Keratinocyte (primary cell): ENCODE measurements at regions not wholly inside any gene's neighbourhood (a gene's known extent, or its start where the extent isn't known, plus 50 kb on each side); places are given as distances from the start of the nearest gene placed in this dataset.

Experiments used
- DNase-seq: peaks from one replicate; pipeline ENCODE4 v3.0.0-alpha.2; 2011; ENCODE audit warnings: low read depth, missing footprints, low spot score
- FAIRE-seq: peaks from 2 replicates; lab custom pipeline; 2011; peaks lifted over from hg19 to GRCh38; lab: Jason Lieb, UNC
- H2AFZ ChIP-seq: 2 replicates; pipeline ENCODE4 v1.6.0; 2012; ENCODE audit warnings: low read length, control low read depth, inconsistent platforms; ENCODE audit not compliant: control insufficient read depth
- H3K27ac ChIP-seq: 2 replicates; pipeline ENCODE4 v1.5.1; 2011; ENCODE audit warnings: low read length; ENCODE audit not compliant: control insufficient read depth, insufficient read depth
- H3K27me3 ChIP-seq: 3 replicates; pipeline ENCODE4 v1.6.0; 2011; ENCODE audit warnings: low read length; ENCODE audit not compliant: control insufficient read depth, insufficient read depth; ENCODE audit errors: extremely low read depth
- H3K36me3 ChIP-seq, 2 experiments: 2 replicates in 1 of 2; 3 replicates in 1 of 2; pipeline ENCODE4 v1.5.1; 2011; ENCODE audit warnings: low read length in 2 of 2, mild to moderate bottlenecking in 1 of 2; ENCODE audit not compliant: control insufficient read depth in 2 of 2, insufficient read depth in 2 of 2; ENCODE audit errors: extremely low read depth in 1 of 2
- H3K4me1 ChIP-seq: 3 replicates; pipeline ENCODE4 v1.5.1; 2011; ENCODE audit warnings: low read length; ENCODE audit not compliant: control insufficient read depth, insufficient read depth; ENCODE audit errors: extremely low read depth
- H3K4me2 ChIP-seq: 3 replicates; pipeline ENCODE4 v1.6.0; 2011; ENCODE audit warnings: low read depth, low read length; ENCODE audit not compliant: control insufficient read depth, insufficient read depth; ENCODE audit errors: extremely low read depth
- H3K4me3 ChIP-seq, 3 experiments: fragments of 200-600 bp in 1 of 3; sonication (generic) in 1 of 3; 2 replicates in 2 of 3; 3 replicates in 1 of 3; pipeline ENCODE4 v1.5.1; 2011 to 2016; ENCODE audit warnings: low read length in 3 of 3, mild to moderate bottlenecking in 3 of 3, control low read depth in 2 of 3, inconsistent platforms in 1 of 3, low read depth in 1 of 3, mixed read lengths in 1 of 3, mixed run types in 1 of 3, moderate library complexity in 1 of 3; ENCODE audit not compliant: control insufficient read depth in 2 of 3, insufficient read depth in 2 of 3; ENCODE audit errors: extremely low read depth in 1 of 3
- H3K79me2 ChIP-seq: 2 replicates; pipeline ENCODE4 v1.6.0; 2012; ENCODE audit warnings: low read length; ENCODE audit not compliant: control insufficient read depth, insufficient read depth
- H3K9ac ChIP-seq: 3 replicates; pipeline ENCODE4 v1.6.0; 2011; ENCODE audit warnings: low read length; ENCODE audit not compliant: control insufficient read depth, insufficient read depth; ENCODE audit errors: extremely low read depth
- H3K9me1 ChIP-seq: 3 replicates; pipeline ENCODE4 v1.6.0; 2011; ENCODE audit warnings: low read length; ENCODE audit not compliant: control insufficient read depth, insufficient read depth; ENCODE audit errors: extremely low read depth
- H3K9me3 ChIP-seq: 2 replicates; pipeline ENCODE4 v1.5.1; 2012; ENCODE audit warnings: low read depth, low read length; ENCODE audit not compliant: control insufficient read depth
- H4K20me1 ChIP-seq: 3 replicates; pipeline ENCODE4 v1.6.0; 2011; ENCODE audit warnings: low read length; ENCODE audit not compliant: control insufficient read depth, insufficient read depth; ENCODE audit errors: extremely low read depth
- EZH2 ChIP-seq: IDR thresholded peaks from one replicate; pipeline ENCODE4 v1.6.1; 2012; ENCODE audit warnings: inconsistent platforms, mild to moderate bottlenecking, low read length, moderate library complexity
- dilution Hi-C: fragments of 300-500 bp; cut with MboI; formaldehyde crosslinking; loops from one replicate; pipeline ENCODE4 v1.7.0; 2020; ENCODE audit warnings: low sequenced_read_pairs; ENCODE audit not compliant: extremely low pct_ligation_motif_present
- TF ChIP-seq, protein P1 (sequence below), 3 experiments: IDR thresholded peaks in 1 of 3; conservative IDR thresholded peaks in 1 of 3; optimal IDR thresholded peaks in 1 of 3; 2 replicates in 2 of 3; 3 replicates in 1 of 3; pipeline versions ENCODE3 to v1.5.1; 2011; ENCODE audit warnings: low read length in 3 of 3, mild to moderate bottlenecking in 3 of 3, moderate library complexity in 2 of 3, control low read depth in 1 of 3, inconsistent platforms in 1 of 3; ENCODE audit not compliant: insufficient read depth in 2 of 3; ENCODE audit errors: extremely low read depth in 1 of 3

- dilution Hi-C loops, result no loop called here
- no peaks in the 10 kb centered on the region for H3K9me1 ChIP-seq
Observed at GRCh38 chr2:8215982-8216381, 465.9 kb upstream of the ID2 start.

DNA sequence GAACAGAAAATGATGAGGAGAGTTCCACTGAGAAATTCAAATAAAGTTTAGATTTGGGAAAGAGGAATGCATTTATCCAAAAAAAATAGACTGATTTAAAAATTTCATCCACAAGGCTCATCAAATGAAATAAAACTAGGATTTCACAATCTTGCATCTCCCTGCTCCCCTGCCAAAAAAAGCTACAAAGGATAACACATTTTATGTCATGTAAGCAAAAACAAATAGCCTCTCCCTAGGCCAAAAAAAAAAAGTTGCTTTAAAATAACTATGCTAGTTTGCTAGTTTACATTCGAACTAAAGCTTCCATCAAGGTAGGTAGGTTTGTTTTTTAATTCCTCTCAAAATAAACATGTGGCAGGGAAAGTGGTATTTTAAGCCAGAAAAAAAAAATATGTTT, 465.5 kb upstream of the ID2 start:
- H3K9me1 ChIP-seq, result no peaks in the 10 kb centered on the region
- H3K36me3 ChIP-seq, result no peaks in the 10 kb centered on the region
- no peak overlapping the region for H3K27ac ChIP-seq
- H3K4me1 ChIP-seq, result no peaks in the 10 kb centered on the region
- dilution Hi-C loops, result no loop called here
- H3K27me3 ChIP-seq, result no peaks in the 10 kb centered on the region
- no peak overlapping the region for H2AFZ ChIP-seq
- H3K9ac ChIP-seq, result no peak overlapping the region
- no peaks in the 10 kb centered on the region for H4K20me1 ChIP-seq
- no peak overlapping the region for H3K4me3 ChIP-seq
- TF ChIP-seq EZH2, result no peak
- TF ChIP-seq, protein P1, sequence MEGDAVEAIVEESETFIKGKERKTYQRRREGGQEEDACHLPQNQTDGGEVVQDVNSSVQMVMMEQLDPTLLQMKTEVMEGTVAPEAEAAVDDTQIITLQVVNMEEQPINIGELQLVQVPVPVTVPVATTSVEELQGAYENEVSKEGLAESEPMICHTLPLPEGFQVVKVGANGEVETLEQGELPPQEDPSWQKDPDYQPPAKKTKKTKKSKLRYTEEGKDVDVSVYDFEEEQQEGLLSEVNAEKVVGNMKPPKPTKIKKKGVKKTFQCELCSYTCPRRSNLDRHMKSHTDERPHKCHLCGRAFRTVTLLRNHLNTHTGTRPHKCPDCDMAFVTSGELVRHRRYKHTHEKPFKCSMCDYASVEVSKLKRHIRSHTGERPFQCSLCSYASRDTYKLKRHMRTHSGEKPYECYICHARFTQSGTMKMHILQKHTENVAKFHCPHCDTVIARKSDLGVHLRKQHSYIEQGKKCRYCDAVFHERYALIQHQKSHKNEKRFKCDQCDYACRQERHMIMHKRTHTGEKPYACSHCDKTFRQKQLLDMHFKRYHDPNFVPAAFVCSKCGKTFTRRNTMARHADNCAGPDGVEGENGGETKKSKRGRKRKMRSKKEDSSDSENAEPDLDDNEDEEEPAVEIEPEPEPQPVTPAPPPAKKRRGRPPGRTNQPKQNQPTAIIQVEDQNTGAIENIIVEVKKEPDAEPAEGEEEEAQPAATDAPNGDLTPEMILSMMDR (optimal IDR thresholded peaks at IDR 0.05 in 1 of 3, IDR thresholded peaks at IDR 0.05 in 1 of 3, conservative IDR thresholded peaks at IDR 0.05 in 1 of 3; ENCODE audit: extremely low read depth in 1 of 3, insufficient read depth in 2 of 3, low read length in 3 of 3), result no peak
- H3K9me3 ChIP-seq, result no peaks in the 10 kb centered on the region
- FAIRE-seq (no peak), DNase-seq (no peak)
- no peak overlapping the region for H3K4me2 ChIP-seq
- no peaks in the 10 kb centered on the region for H3K79me2 ChIP-seq

More at GRCh38 chr2:8215982-8216381, 465.9 kb upstream of the ID2 start:
- H4K20me1 ChIP-seq, result no peaks in the 10 kb centered on the region
- H3K9me3 ChIP-seq, result no peaks in the 10 kb centered on the region
- no peak overlapping the region for H3K4me2 ChIP-seq
- no peak overlapping the region for H2AFZ ChIP-seq
- no peak overlapping the region for H3K4me3 ChIP-seq
- FAIRE-seq (no peak), DNase-seq (no peak)
- H3K4me1 ChIP-seq, result no peaks in the 10 kb centered on the region
- TF ChIP-seq, protein P1 (optimal IDR thresholded peaks at IDR 0.05 in 1 of 3, IDR thresholded peaks at IDR 0.05 in 1 of 3, conservative IDR thresholded peaks at IDR 0.05 in 1 of 3; ENCODE audit: extremely low read depth in 1 of 3, insufficient read depth in 2 of 3, low read length in 3 of 3), result no peak
- H3K27ac ChIP-seq, result no peak overlapping the region
- no peak overlapping the region for H3K9ac ChIP-seq
- H3K79me2 ChIP-seq, result no peaks in the 10 kb centered on the region
- no peaks in the 10 kb centered on the region for H3K36me3 ChIP-seq
- H3K27me3 ChIP-seq, result no peaks in the 10 kb centered on the region
